Lower leg skin (tissue), 4 donors: ENCODE measurements at regions not wholly inside any gene's neighbourhood (a gene's known extent, or its start where the extent isn't known, plus 50 kb on each side); places are given as distances from the start of the nearest gene placed in this dataset.
"Not testable (repeated sequence)": the region's sequence is repeated elsewhere in the genome, so short reads cannot be mapped to it uniquely, and the experiment has no call there.

Source experiments
- DNase-seq, 2 donors: peaks; one replicate each; pipeline ENCODE4 v3.0.0-alpha.2; 2019; ENCODE audit warnings: low spot score in 2 of 2
- H3K4me3 ChIP-seq: fragments of 200-600 bp; sonication (generic); 2 replicates; pipeline ENCODE4 v1.5.1; 2017; ENCODE audit warnings: mild to moderate bottlenecking, low read depth; ENCODE audit not compliant: poor library complexity, severe bottlenecking
- POLR2A ChIP-seq, 2 donors: fragments of 450-650 bp; IDR thresholded peaks; one replicate each; pipeline ENCODE4 v1.6.1; 2016 to 2017; ENCODE audit warnings: antibody characterized with exemption in 2 of 2, mild to moderate bottlenecking in 1 of 2, moderate library complexity in 1 of 2
- WGBS, 2 donors: methylation state at CpG; one replicate each; pipeline ENCODE4 v1.1.5; 2018; 5-methylcytosine and 5-hydroxymethylcytosine counted together
- intact Hi-C: fragments of 100-400 bp; cut with DNase I; formaldehyde crosslinking; loops from one replicate; pipeline ENCODE4 v1.15.0; 2023; ENCODE audit warnings: low total_unique reads
- TF ChIP-seq, protein P1 (sequence below), 3 donors: fragments of 450-650 bp; IDR thresholded peaks; one replicate each; pipeline ENCODE4 v1.5.1; 2016; ENCODE audit warnings: antibody characterized with exemption in 3 of 3, mild to moderate bottlenecking in 3 of 3, moderate library complexity in 2 of 3

DNA sequence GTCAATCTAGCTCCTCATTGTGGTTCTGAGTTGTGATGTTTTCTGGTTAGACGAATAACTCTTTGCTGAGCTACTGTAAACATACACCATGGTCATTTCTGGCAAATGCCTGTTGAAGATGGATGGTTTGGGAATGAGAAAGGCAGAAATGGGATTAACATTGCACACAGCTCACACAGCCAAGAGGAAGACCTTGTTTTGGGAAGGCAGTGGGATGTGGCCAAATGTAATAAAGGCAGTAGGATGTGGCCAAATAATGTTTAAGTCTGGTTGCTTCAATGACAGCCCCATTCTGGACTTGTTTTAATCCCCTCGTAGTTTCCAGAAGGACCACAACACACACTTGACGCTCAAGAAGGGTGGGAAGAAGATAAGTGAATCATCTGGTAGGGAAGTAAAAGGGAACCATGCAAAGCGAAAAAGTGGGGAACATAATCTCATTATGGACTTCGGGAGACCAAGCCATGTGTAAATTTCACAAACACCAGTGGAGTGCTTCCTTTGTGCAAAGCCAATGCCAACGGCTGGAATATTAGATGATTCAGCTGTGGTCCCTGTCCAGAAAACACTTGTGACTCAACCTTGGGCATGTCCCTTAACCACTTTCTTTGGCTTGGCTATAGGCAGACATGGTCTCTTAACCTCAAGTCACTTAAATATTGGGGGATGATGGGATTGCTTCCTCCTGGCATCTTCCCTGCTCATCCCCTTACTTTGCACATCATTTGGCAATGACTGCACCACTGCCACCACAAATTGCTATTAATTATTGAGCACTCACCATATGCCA is 284.4 kb upstream of the CRY1 start:
- no peak for DNase-seq
- H3K4me3 ChIP-seq, result no peak overlapping the region
- WGBS, 2 donors, result 75 to 76% methylated on average over 6 of the region's 6 CpGs
- intact Hi-C loops, result no loop called here
- TF ChIP-seq, protein P1, sequence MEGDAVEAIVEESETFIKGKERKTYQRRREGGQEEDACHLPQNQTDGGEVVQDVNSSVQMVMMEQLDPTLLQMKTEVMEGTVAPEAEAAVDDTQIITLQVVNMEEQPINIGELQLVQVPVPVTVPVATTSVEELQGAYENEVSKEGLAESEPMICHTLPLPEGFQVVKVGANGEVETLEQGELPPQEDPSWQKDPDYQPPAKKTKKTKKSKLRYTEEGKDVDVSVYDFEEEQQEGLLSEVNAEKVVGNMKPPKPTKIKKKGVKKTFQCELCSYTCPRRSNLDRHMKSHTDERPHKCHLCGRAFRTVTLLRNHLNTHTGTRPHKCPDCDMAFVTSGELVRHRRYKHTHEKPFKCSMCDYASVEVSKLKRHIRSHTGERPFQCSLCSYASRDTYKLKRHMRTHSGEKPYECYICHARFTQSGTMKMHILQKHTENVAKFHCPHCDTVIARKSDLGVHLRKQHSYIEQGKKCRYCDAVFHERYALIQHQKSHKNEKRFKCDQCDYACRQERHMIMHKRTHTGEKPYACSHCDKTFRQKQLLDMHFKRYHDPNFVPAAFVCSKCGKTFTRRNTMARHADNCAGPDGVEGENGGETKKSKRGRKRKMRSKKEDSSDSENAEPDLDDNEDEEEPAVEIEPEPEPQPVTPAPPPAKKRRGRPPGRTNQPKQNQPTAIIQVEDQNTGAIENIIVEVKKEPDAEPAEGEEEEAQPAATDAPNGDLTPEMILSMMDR (IDR thresholded peaks at IDR 0.05), result no peak
- no peak for TF ChIP-seq POLR2A (IDR thresholded peaks at IDR 0.05)

DNA sequence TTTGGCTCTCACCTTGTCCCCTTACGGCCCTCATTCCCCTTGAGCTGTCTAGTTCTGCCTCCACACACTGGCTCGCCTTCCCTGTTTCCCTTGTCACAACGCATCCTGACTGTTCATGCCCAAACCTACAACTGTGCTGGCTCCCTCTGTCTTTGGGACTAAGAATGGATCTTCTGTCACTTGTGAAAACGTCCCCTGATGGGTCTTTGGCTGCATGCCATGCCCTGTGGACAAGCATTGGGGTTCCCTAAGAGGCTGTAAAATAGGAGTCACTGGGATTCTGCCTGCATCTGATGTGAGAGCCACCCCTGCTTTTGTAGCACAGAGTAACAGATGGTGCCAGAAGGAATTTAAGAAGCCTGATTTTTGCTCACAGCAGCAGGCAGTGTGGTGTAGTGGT is 285.3 kb upstream of the CRY1 start:
- no peak for DNase-seq
- intact Hi-C loops, result no loop called here
- no peak for TF ChIP-seq POLR2A (IDR thresholded peaks at IDR 0.05)
- TF ChIP-seq, protein P1 (IDR thresholded peaks at IDR 0.05), result no peak
- no peak overlapping the region for H3K4me3 ChIP-seq
- WGBS, 2 donors, result 58 to 69% methylated on average over 4 of the region's 4 CpGs

DNA sequence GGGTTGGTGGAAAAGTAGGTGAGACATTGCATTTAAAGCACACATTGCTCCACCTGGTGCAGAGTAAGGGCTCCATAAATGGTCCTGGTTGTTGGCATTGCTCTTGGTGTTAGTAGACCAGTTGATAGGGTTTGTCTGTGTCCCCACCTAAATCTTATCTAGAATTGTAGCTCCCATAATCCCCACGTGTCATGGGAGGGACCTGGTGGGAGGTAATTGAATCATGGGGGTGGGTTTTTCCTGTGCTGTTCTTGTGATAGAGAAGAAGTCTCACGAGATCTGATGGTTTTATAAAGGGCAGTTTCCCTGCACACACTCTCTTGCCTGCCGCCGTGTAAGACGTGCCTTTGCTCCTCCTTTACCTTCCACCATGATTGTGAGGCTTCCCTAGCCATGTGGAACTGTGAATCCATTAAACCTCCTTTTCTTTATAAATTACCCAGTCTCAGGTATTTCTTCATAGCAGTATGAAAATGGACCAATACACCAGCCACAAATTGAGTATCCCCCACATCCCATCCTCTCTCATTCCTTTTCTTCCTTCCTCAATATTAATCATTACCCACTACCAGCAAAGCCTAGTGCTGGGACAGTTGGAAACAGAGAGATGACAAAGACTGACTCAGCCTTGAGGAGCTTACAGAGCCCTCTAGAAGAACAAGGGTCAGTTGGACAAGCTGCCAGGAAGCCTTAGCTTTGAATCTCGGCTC is 285.9 kb upstream of the CRY1 start:
- intact Hi-C loops, result not testable (repeated sequence)
- WGBS, 2 donors, result 87 to 88% methylated on average over 6 of the region's 6 CpGs

DNA sequence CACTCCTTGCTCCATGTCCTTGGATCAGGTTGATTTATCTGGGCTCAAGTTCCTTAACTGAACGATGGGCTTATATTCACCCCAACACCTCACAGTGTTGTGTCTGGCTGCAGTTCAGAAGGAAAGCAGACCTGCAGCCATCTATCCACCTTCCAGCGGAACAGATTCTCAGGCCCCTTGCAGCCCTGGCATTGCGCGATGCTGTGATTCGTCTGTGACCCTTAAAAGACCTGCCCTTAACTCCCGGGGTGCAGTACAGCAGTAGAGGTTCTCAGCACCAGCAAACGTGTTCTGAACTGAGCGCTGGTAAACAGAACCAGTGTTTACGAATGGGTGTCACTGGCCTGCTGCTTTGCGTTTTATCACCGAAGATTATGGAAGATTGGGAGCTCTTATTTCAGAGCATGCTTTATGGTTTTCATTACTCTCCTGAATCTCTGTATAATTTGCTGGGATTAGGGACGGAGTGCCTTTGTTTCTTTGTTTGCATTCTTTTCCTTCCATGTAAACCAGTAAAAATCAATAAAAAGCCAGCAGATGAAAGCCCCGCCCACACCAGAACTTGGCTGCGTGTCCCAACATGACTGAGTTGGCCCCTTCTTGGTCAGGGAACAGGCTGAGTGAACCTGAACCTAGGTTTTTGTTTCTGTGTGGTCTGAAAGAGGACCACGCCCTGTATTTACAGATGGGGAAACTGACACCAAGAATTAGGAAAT is 286.7 kb upstream of the CRY1 start:
- WGBS, 2 donors, result 48 to 49% methylated on average over 15 of the region's 15 CpGs
- TF ChIP-seq, protein P1 (IDR thresholded peaks at IDR 0.05), result no peak
- no peak for TF ChIP-seq POLR2A (IDR thresholded peaks at IDR 0.05)
- intact Hi-C loops, result no loop called here
- DNase-seq, result no peak
- no peak overlapping the region for H3K4me3 ChIP-seq

More for the DNA sequence above, 285.9 kb upstream of the CRY1 start:
- not testable (repeated sequence) for DNase-seq, H3K4me3 ChIP-seq

DNA sequence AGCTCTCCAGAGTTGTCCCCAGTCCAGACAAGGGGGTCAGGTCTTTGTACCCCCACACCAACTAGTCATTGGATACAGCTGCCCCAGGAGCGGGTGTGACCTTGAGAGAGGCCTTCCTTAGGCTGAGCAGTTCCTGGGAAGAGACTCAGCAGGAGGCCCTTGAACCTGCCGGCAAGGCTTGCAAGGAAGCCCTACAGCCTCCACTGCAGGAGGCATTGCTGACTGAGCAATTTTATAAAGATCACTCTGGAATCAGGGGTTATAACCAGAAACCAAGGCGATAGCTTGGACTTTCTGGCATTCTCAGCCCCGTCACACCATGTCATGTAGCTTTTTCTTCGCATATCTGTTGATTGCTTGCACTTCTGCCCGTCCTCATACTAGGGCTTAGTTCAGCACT is 291.3 kb upstream of the CRY1 start:
- no peak for DNase-seq
- no peak for TF ChIP-seq POLR2A (IDR thresholded peaks at IDR 0.05)
- TF ChIP-seq, protein P1 (IDR thresholded peaks at IDR 0.05), result no peak
- WGBS, 2 donors, result 96 to 97% methylated on average over 6 of the region's 6 CpGs
- no peak overlapping the region for H3K4me3 ChIP-seq
- intact Hi-C loops, result no loop called here

DNA sequence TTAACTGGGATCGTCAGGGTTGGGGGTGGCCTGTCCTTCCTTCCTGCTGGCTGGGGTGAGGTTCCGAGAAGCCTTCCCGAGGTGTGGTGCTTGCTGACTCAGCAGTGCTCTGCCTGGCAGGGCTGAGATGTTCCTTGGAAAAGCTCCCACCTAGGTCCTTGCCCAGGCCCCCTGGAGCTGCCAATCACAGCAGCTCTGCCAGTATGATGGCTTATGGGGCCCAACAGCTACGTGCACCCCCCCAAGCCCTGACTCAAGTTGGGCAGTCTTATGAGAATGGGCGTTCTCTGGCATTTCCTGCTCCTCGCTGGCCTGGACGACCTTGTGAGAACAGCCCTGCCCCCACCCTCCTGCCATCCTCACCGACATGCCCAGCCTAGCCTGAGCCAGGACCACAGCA is 292.2 kb upstream of the CRY1 start:
- intact Hi-C loops, result no loop called here
- TF ChIP-seq, protein P1 (IDR thresholded peaks at IDR 0.05), result no peak
- no peak for TF ChIP-seq POLR2A (IDR thresholded peaks at IDR 0.05)
- WGBS, 2 donors, result 32 to 40% methylated on average over 6 to 7 of the region's 8 CpGs
- no peak overlapping the region for H3K4me3 ChIP-seq
- no peak for DNase-seq
